Gastrocnemius medialis (tissue), 4 donors: ENCODE measurements at regions not wholly inside any gene's neighbourhood (a gene's known extent, or its start where the extent isn't known, plus 50 kb on each side); places are given as distances from the start of the nearest gene placed in this dataset.

ENCODE experiments used
- CTCF ChIP-seq, 5 experiments: fragments of 450-650 bp in 3 of 5; fragments of 200-600 bp in 2 of 5; sonication (generic) in 2 of 5; IDR thresholded peaks in 4 of 5; conservative IDR thresholded peaks in 1 of 5; 1 replicate in 4 of 5; 2 replicates in 1 of 5; pipeline ENCODE4 v1.5.1; 2016 to 2019; ENCODE audit warnings: antibody characterized with exemption in 5 of 5, mild to moderate bottlenecking in 3 of 5, moderate library complexity in 3 of 5
- POLR2A ChIP-seq, 2 donors: fragments of 450-650 bp; IDR thresholded peaks; one replicate each; pipeline ENCODE4 v1.6.1; 2017; ENCODE audit warnings: antibody characterized with exemption in 2 of 2, mild to moderate bottlenecking in 2 of 2, moderate library complexity in 2 of 2

GRCh38 chr3:127413871-127414270 is 126.0 kb upstream of the PRR20G start:
- TF ChIP-seq CTCF (IDR thresholded peaks at IDR 0.05 in 4 of 5, conservative IDR thresholded peaks at IDR 0.05 in 1 of 5) = no peak
- TF ChIP-seq POLR2A (IDR thresholded peaks at IDR 0.05) = no peak
